Loucy (cell line): ENCODE measurements at regions not wholly inside any gene's neighbourhood (a gene's known extent, or its start where the extent isn't known, plus 50 kb on each side); places are given as distances from the start of the nearest gene placed in this dataset.

Experiments
- EZH2phosphoT487 ChIP-seq: fragments of 200-600 bp; IDR thresholded peaks from 2 replicates; pipeline ENCODE4 v1.6.1; 2018; ENCODE audit warnings: antibody characterized with exemption, mild to moderate bottlenecking, moderate library complexity, borderline replicate concordance
- TF ChIP-seq, protein P1 (sequence below): fragments of 200-600 bp; sonication (generic); conservative IDR thresholded peaks from 2 replicates; pipeline ENCODE4 v1.5.1; 2014; ENCODE audit warnings: mild to moderate bottlenecking, antibody characterized with exemption, low read length

DNA sequence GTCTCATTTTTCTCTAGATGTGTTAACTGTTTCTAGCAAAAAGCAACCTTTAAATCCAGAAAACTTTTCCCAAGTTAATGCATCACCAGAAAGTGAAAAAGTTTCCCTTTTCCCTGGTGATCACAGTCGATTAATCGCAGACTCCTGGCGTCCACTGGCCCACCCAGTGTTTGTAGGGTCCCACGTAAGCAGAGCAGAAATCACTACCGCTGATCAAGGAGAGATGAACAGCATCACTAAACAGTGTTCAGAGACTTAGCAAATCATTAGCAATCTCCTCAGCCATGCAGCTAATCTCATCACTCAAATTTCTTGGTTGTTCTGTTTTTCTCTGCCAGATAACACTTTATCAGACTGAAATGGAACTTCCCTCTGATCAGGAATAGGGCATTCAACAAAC lies 184.2 kb downstream of the EFNB2 start:
- TF ChIP-seq, protein P1, sequence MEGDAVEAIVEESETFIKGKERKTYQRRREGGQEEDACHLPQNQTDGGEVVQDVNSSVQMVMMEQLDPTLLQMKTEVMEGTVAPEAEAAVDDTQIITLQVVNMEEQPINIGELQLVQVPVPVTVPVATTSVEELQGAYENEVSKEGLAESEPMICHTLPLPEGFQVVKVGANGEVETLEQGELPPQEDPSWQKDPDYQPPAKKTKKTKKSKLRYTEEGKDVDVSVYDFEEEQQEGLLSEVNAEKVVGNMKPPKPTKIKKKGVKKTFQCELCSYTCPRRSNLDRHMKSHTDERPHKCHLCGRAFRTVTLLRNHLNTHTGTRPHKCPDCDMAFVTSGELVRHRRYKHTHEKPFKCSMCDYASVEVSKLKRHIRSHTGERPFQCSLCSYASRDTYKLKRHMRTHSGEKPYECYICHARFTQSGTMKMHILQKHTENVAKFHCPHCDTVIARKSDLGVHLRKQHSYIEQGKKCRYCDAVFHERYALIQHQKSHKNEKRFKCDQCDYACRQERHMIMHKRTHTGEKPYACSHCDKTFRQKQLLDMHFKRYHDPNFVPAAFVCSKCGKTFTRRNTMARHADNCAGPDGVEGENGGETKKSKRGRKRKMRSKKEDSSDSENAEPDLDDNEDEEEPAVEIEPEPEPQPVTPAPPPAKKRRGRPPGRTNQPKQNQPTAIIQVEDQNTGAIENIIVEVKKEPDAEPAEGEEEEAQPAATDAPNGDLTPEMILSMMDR = no peak
- TF ChIP-seq EZH2phosphoT487 = no peak
